ENCODE measurements at regions not wholly inside any gene's neighbourhood (a gene's known extent, or its start where the extent isn't known, plus 50 kb on each side); places are given as distances from the start of the nearest gene placed in this dataset.

- Histone ChIP-seq H3K4me3 (ENCODE audit: low read depth, low read length) (no peak overlapping the region), H3K36me3 (ENCODE audit: control insufficient read depth, insufficient read depth, low read length) (no peaks in the 10 kb centered on the region), H3K27me3 (ENCODE audit: control insufficient read depth, insufficient read depth, low read length) (no peaks in the 10 kb centered on the region)
- TF ChIP-seq, protein P1, sequence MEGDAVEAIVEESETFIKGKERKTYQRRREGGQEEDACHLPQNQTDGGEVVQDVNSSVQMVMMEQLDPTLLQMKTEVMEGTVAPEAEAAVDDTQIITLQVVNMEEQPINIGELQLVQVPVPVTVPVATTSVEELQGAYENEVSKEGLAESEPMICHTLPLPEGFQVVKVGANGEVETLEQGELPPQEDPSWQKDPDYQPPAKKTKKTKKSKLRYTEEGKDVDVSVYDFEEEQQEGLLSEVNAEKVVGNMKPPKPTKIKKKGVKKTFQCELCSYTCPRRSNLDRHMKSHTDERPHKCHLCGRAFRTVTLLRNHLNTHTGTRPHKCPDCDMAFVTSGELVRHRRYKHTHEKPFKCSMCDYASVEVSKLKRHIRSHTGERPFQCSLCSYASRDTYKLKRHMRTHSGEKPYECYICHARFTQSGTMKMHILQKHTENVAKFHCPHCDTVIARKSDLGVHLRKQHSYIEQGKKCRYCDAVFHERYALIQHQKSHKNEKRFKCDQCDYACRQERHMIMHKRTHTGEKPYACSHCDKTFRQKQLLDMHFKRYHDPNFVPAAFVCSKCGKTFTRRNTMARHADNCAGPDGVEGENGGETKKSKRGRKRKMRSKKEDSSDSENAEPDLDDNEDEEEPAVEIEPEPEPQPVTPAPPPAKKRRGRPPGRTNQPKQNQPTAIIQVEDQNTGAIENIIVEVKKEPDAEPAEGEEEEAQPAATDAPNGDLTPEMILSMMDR (IDR thresholded peaks at IDR 0.05; ENCODE audit: insufficient read depth, low read depth, low read length): no peak
- CTCF ChIA-PET: interaction anchor here (0.6 kb wide), 1 partner anchor 22 kb away, joined by 3 read pairs; no protein-coding TSS in a partner anchor
- POLR2A ChIA-PET: no interaction called here
- no peak for DNase-seq (ENCODE audit: low read depth)
Measured at GRCh38 chr3:103494011-103494410, 1059.2 kb downstream of the ZPLD1 start.

GRCh38 chr3:103494512-103494911 lies 1059.7 kb downstream of the ZPLD1 start:
- DNase-seq (ENCODE audit: low read depth): no peak
- Histone ChIP-seq H3K36me3 (ENCODE audit: control insufficient read depth, insufficient read depth, low read length) (no peaks in the 10 kb centered on the region), H3K27me3 (ENCODE audit: control insufficient read depth, insufficient read depth, low read length) (no peaks in the 10 kb centered on the region), H3K4me3 (ENCODE audit: low read depth, low read length) (no peak overlapping the region)
- ChIA-PET CTCF (interaction anchor here (0.6 kb wide), 1 partner anchor 22 kb away, joined by 3 read pairs; no protein-coding TSS in a partner anchor), POLR2A (no interaction called here)
- TF ChIP-seq, protein P1 (IDR thresholded peaks at IDR 0.05; ENCODE audit: insufficient read depth, low read depth, low read length): no peak

DNA sequence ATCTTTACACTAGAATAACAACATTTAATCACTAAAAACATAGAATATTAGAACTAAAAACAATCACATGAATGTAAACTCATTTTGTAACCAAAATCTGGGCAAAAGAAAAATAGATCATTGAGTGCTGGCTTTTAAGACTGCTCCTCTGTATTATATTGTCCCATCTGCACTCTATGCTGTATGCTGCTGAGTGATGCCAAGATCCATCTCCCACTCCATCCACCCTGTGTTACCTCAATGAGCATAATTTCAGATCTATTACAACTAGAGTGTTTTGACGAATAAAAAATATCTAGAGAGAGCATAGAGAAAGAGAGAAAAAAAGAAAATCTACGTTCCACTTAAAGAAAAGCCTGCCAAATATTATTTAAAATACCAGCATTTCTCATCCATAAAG lies 1060.4 kb downstream of the ZPLD1 start:
- TF ChIP-seq, protein P1 (IDR thresholded peaks at IDR 0.05; ENCODE audit: insufficient read depth, low read depth, low read length): no peak
- CTCF ChIA-PET: no interaction called here
- Histone ChIP-seq H3K36me3 (ENCODE audit: control insufficient read depth, insufficient read depth, low read length) (no peaks in the 10 kb centered on the region), H3K27me3 (ENCODE audit: control insufficient read depth, insufficient read depth, low read length) (no peaks in the 10 kb centered on the region), H3K4me3 (ENCODE audit: low read depth, low read length) (no peak overlapping the region)
- POLR2A ChIA-PET: no interaction called here
- no peak for DNase-seq (ENCODE audit: low read depth)

GRCh38 chr3:103499132-103499900 lies 1064.5 kb downstream of the ZPLD1 start:
- ChIA-PET POLR2A (interaction anchor here (0.5 kb wide), 1 partner anchor 87 kb away, joined by 3 read pairs; no protein-coding TSS in a partner anchor), CTCF (no interaction called here)
- H3K27me3 ChIP-seq (ENCODE audit: control insufficient read depth, insufficient read depth, low read length): no peaks in the 10 kb centered on the region
- TF ChIP-seq, protein P1 (IDR thresholded peaks at IDR 0.05; ENCODE audit: insufficient read depth, low read depth, low read length): no peak
- no peaks in the 10 kb centered on the region for H3K36me3 ChIP-seq (ENCODE audit: control insufficient read depth, insufficient read depth, low read length)
- H3K4me3 ChIP-seq (ENCODE audit: low read depth, low read length): no peak overlapping the region
- DNase-seq (ENCODE audit: low read depth): peak; percentile 41

DNA sequence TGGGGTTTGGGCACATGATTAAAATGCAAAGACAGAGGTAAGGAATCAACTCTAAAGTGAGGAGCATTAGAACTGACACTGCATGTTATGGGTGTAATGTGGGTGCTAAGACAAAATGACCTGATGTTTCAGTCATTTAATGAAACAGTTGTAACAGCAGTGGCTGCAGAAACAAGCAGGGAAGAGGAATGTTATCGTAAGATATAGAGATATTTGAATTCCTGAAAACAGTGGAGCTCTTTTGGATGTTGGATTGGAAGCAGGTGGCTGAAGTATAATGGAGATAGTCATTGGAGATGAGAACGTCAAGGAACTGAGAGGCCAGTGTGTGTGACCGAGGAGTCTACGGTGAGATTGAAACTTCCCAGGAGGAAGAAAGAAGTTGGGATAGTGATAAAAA lies 1065.2 kb downstream of the ZPLD1 start:
- POLR2A ChIA-PET: no interaction called here
- Histone ChIP-seq H3K27me3 (ENCODE audit: control insufficient read depth, insufficient read depth, low read length) (no peaks in the 10 kb centered on the region), H3K36me3 (ENCODE audit: control insufficient read depth, insufficient read depth, low read length) (no peaks in the 10 kb centered on the region), H3K4me3 (ENCODE audit: low read depth, low read length) (no peak overlapping the region)
- TF ChIP-seq, protein P1 (IDR thresholded peaks at IDR 0.05; ENCODE audit: insufficient read depth, low read depth, low read length): no peak
- CTCF ChIA-PET: no interaction called here
- no peak for DNase-seq (ENCODE audit: low read depth)

All from BJ (cell line).